ENCODE measurements at regions not wholly inside any gene's neighbourhood (a gene's known extent, or its start where the extent isn't known, plus 50 kb on each side); places are given as distances from the start of the nearest gene placed in this dataset.

DNA sequence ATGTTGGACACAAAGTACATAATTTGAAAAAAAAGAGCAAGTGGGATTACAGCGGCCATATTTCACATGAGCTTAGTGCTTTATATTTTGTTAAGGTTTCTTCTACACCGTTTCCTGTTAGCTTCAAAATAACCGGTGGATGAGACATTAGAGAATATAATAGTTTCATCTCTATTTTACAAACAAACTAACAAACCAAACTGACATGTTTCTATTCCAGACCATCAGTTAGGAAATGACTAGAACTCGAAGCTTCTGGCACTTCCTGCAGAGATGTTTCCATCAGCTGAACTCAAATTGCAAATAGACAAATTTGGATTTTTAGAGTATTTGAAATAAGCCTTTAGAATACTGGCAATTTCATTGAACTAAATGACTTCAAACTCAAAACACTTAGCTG lies 86.5 kb downstream of the MTRR start:
- TF ChIP-seq, protein P1, sequence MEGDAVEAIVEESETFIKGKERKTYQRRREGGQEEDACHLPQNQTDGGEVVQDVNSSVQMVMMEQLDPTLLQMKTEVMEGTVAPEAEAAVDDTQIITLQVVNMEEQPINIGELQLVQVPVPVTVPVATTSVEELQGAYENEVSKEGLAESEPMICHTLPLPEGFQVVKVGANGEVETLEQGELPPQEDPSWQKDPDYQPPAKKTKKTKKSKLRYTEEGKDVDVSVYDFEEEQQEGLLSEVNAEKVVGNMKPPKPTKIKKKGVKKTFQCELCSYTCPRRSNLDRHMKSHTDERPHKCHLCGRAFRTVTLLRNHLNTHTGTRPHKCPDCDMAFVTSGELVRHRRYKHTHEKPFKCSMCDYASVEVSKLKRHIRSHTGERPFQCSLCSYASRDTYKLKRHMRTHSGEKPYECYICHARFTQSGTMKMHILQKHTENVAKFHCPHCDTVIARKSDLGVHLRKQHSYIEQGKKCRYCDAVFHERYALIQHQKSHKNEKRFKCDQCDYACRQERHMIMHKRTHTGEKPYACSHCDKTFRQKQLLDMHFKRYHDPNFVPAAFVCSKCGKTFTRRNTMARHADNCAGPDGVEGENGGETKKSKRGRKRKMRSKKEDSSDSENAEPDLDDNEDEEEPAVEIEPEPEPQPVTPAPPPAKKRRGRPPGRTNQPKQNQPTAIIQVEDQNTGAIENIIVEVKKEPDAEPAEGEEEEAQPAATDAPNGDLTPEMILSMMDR (IDR thresholded peaks at IDR 0.05; ENCODE audit: low read depth, low read length, poor library complexity, severe bottlenecking) = no peak
- TF ChIP-seq EZH2phosphoT487 (IDR thresholded peaks at IDR 0.05; ENCODE audit: borderline replicate concordance, low read length) = no peak
